G401 (cell line): ENCODE measurements at regions not wholly inside any gene's neighbourhood (a gene's known extent, or its start where the extent isn't known, plus 50 kb on each side); places are given as distances from the start of the nearest gene placed in this dataset.
A peak's percentile ranks its signal among the peaks of the same experiment; 100 is the strongest.

Experiments
- DNase-seq: peaks from one replicate; pipeline ENCODE4 v3.0.0-alpha.2; 2015; ENCODE audit warnings: low spot score
- in situ Hi-C: cut with HindIII; loops from 2 replicates; pipeline ENCODE4 v1.10.0; 2016; ENCODE audit warnings: low sequenced_read_pairs, mixed read lengths

DNA sequence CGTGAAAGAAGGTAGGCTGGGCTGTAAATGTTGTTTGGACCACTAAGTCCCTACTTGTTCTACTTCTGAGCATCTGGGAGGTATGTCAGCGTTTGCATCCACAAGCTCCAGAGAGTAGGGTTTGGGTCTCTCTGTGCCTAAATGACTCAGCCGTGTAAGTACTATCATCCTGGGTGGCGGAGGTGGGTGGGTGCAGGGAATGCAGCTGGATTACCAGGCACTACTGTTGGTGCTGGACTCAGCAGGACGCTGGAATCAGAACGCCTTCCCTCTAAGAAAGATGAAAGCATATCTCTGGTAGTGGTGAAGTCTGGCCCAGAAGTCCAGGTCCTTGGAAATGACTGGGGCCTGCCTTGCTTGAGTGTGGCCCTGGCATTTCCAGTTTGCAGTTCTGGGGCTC, 289.7 kb downstream of the PCNX1 start:
- in situ Hi-C loops, result loop anchor here (10.0 kb wide), 1 partner anchor 68 kb away; no protein-coding TSS in a partner anchor

DNA sequence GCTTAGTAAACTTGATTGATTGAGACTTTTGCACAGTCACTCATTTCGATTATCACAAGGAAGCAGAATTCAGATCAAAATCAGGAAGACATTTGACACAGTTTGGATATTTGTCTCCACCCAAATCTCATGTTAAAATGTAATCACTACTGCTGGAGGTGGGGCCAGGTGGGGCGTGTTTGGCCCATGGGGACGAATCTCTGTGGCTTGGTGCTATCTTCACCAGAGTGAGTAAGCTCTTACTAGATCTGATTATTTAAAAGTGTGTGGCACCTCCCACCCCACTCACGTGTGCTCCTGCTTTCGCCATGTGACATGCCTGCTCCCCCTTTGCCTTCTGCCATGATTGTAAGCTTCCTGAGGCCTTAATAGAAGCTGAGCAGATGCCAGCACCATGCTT, 291.4 kb downstream of the PCNX1 start:
- in situ Hi-C loops, result loop anchor here (10.0 kb wide), 1 partner anchor 66 kb away; no protein-coding TSS in a partner anchor
- DNase-seq, result no peak

More for the DNA sequence above, 289.7 kb downstream of the PCNX1 start:
- DNase-seq, result no peak

DNA sequence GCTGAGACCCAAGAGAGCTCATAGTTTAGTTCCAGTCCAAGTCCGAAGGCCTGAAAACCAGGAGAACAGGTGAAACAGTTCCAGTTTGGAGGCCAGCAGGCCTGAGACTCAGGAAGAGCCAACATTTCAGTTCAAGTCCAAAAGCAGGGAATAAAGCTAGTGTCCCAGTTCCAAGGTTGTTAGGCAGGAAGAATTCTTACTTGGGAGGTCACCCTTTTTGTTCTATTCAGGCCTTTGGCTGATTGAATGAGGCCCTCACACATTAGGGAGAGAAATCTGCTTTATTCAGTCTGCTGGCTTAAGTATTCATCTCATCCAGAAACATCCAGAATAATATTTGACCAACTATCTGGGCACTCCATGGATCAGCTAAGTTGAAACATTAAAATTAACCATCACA, 294.6 kb downstream of the PCNX1 start:
- no peak for DNase-seq
- in situ Hi-C loops, result no loop called here

DNA sequence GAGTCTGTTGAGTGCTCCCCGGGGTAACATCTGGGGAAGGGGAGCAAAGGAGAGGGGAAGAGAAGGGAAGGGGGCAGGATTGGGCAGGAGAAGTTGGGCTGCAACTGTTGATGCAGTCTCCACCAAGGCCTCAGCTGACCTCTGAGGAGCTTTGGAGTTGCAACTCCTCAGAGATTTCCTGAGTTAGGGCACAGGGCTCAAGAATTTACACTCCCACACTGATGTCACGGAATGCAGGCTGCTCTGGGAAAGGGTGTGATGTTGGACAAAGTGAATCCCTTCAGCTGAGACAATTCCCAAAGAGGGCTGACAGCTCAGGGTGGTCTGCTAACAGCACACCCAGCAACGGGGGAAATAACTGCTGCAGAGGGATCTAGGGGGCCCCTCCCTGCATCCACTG, 295.6 kb downstream of the PCNX1 start:
- DNase-seq, result no peak
- in situ Hi-C loops, result no loop called here

DNA sequence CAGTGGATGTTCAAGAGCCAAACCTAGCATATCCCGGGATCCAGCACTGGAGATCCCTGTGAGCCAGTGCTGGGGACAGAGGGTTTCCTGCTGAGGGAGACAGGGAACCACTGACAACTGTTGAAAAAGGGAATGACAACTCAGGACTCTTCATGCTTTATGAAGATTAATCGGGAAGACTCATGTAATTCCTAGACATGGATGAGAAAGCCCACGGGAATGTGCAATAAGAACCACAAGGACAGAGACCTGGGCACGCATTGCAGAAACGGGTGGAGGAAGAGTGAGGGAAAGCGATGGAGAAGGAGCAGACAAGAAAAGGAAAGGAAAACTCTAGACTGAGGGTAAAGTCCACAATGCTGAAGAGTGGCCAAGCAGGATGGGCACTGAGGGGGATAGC, 296.0 kb downstream of the PCNX1 start:
- no peak for DNase-seq
- in situ Hi-C loops, result no loop called here

DNA sequence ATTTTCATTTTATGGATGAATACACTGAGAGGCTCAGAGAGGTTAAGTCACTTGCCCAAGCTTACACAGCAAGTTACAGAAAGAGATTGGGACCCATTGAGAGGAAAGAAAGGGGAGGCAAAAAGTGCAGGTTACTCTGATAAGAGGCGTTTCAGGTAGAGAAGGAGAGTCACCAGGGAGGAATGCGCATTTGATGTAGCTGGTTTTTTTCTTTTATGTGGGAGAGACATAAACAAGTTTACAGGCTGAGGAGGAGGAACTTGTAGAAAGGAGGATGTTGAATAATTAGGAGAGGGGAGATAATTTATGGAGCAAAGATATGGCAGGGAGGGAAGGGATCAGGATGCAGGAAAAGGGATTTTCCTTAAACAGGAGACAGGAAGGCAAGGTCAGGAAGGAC, 297.0 kb downstream of the PCNX1 start:
- no peak for DNase-seq
- in situ Hi-C loops, result no loop called here

DNA sequence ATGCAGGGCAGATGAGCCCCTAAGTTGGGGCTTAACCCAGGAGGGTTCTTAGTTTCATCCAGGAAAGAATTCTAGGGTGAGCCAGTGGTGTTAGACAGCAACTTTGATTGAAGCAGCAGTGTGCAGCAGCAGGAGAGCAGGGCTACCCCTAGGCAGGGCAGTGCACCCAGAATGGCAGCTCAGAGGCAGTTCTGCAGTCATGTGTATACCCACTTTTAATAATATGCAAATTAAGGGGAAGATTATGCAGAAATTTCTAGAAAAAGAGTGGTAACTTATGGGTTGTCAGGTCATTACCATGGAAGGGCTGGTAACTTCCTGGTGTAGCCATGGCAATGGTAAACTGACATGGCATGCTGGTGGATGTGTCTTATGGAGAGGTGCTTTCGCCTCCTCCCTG, 297.5 kb downstream of the PCNX1 start:
- DNase-seq, result no peak
- in situ Hi-C loops, result no loop called here

DNA sequence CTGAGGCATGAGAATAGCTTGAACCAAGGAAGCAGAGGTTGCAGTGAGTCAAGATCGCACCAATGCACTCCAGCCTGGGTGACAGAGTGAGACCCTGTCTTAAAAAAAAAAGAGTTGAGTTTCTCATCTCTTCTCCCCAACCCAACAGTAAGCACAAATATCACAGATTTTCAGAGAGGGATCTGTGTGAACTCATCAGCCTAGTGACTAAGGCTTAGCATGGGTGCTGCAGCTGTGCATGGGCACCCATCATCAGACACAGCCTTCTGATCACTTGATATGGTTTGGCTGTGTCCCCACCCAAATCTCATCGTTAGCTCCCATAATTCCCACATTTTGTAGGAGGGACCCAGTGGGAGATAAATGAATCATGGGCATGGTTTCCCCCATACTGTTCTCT, 298.9 kb downstream of the PCNX1 start:
- DNase-seq, result no peak
- in situ Hi-C loops, result no loop called here

DNA sequence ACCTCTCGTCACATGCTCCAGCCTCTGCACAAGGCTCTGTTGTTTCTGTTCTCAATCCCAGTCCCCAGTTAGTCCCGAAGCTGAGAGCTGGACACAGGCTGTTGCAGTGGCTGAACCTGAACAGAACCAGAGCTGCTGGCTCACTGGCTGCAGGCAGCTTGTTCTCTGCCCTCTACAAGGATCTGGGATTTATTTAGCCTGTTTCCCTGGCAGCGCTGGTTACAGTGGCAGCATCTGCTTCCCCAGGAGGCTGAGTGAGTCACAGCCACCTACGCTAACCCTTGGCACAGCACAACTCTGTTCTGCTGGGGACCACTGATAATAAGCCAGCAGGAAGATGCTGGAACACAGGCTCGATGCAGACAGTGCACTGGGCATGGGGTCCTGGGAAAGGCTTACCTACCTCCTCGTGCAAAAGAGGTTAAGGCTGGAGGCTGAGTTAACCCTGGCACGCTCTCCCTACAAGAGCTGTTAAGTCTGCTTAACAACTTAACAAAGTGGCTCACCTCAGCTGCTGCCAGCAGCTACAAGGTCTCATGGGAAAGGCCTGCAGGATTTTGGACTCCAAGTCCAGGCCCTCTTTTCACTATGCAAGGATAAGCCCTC, 299.6 kb downstream of the PCNX1 start:
- peak; percentile 51 for DNase-seq
- in situ Hi-C loops, result no loop called here

DNA sequence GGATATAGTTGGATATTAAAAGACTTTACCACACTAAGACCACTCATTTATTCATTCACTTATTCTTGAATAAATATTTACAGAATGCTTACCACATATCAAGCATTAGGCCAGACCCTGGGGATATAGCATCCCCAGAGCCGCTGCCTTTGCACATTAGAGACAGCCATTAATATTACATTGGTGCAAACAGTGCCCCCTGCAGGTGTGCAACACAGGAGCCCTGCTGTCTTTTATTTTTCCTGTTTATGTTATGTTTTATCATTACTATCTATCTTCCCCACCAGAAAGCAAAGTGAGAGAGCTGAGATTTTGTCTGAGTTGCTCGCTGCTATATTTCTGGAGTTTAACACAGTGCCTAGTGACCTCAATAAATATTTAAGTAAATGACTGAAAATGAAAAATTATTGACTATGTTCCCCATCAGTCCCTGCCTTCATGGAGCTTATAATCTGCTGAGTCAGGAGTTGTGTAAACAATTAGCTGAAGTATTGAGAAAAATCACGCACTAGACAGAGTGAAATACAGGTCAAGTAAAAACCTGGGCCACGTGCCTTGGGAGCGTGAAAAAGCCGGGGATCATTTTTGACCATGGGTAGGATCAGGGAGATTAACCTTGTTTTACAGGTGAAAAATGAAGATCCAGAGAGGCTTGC, 301.6 kb downstream of the PCNX1 start:
- in situ Hi-C loops, result no loop called here
- no peak for DNase-seq

DNA sequence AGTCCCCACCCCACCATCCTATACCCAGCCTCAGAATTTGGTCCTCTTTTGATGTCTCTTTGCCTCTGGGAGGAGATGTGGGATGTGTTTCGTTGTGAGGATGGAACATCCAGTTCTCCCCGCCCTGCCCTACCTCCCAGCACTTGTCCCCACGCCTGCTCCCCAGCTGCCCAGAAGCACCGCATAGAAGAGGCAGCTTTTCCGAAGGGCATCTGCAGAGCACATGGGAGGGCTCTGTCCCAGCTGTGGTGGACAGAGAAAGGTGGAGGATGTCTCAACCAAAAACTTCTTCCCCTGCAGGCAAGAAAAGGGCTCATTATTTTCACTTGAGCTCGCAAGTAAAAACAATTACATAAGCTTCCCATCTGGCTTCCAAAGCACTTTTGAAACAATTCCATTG, 302.6 kb downstream of the PCNX1 start:
- in situ Hi-C loops, result no loop called here
- no peak for DNase-seq

DNA sequence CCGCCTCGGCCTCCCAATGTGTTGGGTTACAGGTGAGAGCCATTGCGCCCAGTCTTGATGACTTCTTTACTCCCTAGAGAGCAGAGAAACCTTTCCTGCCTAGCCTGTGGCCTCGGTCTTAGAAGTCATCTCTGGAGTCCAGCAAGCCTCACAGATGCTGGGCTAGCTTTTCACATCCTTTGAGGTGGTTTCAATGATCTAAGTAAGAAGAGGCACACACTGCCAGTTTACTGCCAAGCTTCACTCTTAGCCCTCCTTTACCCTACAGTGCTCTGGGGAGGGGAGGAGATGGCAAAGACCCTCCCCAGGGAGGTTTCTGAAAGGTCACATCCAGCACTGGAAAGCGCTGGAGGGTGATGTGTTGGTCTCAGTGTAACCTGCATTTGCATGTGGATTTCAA, 304.8 kb downstream of the PCNX1 start:
- in situ Hi-C loops, result no loop called here
- no peak for DNase-seq

DNA sequence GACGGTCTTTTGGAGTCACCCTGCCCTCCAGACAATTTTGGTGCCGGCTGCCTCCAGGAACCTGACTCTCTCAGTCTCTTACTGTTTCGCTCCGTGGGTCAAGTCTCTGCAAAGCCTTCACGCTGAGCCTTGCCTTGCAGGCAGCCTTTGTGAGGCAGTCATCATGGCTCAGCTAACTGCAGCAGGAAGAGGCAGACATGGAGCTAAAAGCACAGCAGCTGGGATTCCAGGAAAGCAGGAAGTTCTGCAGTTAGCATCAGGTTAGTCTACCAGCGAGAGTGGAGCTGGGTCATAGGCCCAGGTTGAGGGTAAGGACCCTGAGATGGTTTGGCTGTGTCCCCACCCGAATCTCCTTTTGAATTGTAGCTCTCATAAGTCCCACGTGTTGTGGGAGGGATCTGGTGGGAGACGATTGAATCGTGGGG, 305.4 kb downstream of the PCNX1 start:
- no peak for DNase-seq
- in situ Hi-C loops, result no loop called here

DNA sequence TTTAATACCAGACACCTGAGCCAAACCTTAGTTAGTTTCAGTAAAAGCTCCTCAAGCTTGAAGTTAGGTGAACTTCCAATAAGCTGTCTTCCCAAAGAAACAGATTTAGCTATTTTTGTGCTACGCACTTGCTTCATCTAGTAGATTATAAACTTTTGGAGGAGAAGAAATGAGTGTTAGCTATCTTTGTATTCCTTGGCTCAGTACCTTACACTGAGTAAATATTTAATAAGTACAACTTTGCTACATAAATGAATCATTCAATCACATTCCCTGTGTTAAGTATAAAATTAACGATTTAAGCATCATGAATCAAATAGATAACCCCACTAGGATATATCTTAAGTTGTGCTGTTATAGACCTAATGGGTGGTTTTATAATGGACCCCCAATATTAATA, 307.0 kb downstream of the PCNX1 start:
- in situ Hi-C loops, result no loop called here
- DNase-seq, result no peak

DNA sequence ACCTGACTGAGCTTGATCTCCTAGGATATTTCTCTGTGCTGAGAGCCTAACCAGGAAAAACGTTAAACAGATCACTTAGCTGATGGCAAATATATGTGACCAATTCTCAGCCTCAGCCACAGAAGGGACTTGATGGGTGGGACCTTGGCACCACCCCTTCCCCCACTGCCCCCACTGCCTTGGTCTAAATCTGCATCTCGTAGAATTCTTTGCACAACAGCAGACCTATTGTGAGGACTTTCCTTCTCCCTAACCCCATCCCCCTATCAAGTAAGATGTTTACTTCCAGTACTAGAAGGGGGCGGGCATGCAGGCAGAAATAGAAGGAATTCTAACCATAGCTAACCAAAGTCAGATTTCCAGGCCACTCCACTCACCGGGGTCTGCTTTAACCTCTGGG, 313.2 kb downstream of the PCNX1 start:
- DNase-seq, result no peak
- in situ Hi-C loops, result no loop called here

DNA sequence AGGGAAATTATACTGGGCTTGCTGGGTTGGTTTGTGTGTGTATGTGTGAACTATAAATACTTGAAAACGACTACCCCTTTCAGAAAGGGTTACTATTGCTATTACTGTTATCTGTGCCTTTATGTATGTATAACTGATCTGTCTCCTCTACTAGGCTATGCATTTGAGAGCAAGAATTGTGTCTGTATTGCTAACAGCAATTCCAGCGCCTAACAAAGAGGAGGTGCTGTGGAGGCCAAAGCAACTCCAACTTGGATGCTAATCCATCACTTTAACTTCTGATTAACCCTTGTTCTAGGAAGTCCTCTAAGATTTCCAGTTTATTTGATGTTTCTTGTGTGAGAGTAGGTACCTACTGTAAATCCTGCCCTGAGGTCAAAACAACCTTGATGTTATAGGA, 313.9 kb downstream of the PCNX1 start:
- in situ Hi-C loops, result no loop called here
- no peak for DNase-seq

DNA sequence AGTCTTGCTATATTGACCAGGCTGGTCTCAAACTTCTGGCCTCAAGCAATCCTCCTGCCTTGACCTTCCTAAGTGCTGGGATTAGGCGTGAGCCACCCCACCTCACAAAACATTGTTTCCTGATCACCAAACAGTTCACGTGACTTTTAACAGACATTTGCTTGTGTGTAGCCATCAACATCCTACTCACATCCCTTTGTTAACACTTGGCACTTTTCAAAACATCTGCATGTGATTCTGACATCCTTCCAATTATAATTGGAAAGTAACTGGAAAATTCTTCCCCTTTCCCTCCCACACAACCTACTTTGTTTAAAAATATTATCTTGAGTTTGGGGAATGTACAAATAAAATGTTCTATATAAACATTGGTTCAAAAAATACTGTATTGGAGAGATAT, 317.9 kb downstream of the PCNX1 start:
- no peak for DNase-seq
- in situ Hi-C loops, result no loop called here

DNA sequence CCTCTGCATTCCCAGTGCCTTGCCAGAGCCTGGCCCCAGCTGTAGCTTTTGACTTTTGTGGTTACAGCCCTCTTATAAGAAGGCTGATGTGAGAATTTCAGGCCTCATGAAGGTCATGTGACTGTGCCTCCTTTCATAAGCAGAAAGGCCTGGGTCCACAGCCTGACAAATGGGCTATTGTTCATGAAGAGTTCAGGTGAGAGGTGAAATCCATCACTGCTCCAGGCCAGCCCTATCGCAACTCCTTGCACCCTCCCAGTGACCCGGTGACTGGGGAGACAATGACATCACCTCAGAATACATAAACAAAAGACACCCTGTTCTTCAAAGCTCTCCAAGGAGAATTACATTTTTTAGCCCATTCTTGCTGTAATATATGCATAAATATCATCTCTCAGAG, 321.5 kb downstream of the PCNX1 start:
- no peak for DNase-seq
- in situ Hi-C loops, result no loop called here

DNA sequence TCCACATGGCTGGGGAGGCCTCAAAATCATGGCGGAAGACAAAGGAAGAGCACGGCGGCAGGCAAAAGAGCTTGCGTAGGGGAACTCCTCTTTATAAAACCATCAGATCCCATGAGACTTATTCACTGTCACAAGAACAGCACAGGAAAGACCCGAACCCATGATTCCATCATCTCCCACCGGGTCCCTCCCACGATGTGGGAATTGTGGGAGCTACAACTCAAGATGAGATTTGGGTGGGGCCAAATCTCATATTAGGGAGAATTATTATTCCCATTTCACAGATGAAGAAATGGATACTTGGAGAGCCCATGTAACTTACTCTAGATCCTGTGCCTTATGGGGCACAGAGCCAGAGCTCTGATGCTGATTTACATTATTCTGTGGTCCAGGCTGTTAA, 322.6 kb downstream of the PCNX1 start:
- DNase-seq, result no peak
- in situ Hi-C loops, result no loop called here

DNA sequence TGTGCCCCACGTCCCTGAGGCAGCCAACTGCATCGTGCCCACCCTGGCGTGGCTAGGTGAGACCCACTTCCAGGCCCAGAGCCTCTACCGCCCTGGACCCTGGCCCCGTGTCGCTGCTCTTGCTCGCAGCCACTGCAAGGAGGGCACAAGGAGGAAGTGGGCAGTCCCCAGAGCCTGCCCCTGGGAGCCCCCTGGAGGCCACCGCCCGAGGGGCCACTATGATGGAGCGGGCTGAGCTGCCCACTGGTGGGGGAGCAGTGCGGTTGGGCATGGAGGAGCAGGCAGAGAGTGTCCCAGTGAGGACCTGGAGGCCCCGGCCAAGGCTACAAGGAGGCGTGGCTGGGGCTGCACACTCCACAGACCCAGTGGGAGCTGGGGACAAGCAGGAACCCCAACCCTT, 323.6 kb downstream of the PCNX1 start:
- in situ Hi-C loops, result no loop called here
- DNase-seq, result no peak
